ENCODE measurements at regions not wholly inside any gene's neighbourhood (a gene's known extent, or its start where the extent isn't known, plus 50 kb on each side); places are given as distances from the start of the nearest gene placed in this dataset.
"Not testable (repeated sequence)": the region's sequence is repeated elsewhere in the genome, so short reads cannot be mapped to it uniquely, and the experiment has no call there.

DNA sequence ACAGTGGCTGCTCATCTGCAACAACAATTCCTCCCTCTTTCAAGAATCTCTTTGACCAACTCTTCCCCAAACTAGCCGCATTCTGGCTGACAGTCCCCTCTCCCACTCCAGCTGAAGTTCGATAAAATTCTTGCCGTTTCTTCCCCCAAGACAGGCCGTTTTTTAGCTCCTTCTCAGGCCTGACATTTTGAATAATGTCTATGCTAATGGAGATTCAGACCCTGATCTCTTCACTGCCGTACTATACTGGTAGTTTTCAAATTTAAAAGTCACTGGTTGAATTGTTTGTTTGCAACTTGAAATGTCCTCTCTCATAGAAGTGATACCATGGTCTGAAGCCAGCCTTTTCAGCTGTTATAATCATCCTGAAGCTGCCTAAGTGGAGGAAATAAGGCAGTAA is 65.9 kb upstream of the AMN1 start:
- H3K27me3 ChIP-seq, result peaks cover under 1% of the 10 kb centered on the region
- WGBS, 2 donors (ENCODE audit: low coverage in 1 of 2), result 21% methylated on average over 5 of the region's 5 CpGs
- H3K4me3 ChIP-seq, result no peak overlapping the region
- no peaks in the 10 kb centered on the region for H3K9me3 ChIP-seq
- H3K36me3 ChIP-seq, result no peaks in the 10 kb centered on the region
- H3K27ac ChIP-seq, result no peak overlapping the region
- H3K4me1 ChIP-seq, result no peaks in the 10 kb centered on the region
- no peak for ATAC-seq
- no peak for TF ChIP-seq POLR2A (IDR thresholded peaks at IDR 0.05)
- no peak for TF ChIP-seq EP300 (IDR thresholded peaks at IDR 0.05)
- TF ChIP-seq, protein P1, sequence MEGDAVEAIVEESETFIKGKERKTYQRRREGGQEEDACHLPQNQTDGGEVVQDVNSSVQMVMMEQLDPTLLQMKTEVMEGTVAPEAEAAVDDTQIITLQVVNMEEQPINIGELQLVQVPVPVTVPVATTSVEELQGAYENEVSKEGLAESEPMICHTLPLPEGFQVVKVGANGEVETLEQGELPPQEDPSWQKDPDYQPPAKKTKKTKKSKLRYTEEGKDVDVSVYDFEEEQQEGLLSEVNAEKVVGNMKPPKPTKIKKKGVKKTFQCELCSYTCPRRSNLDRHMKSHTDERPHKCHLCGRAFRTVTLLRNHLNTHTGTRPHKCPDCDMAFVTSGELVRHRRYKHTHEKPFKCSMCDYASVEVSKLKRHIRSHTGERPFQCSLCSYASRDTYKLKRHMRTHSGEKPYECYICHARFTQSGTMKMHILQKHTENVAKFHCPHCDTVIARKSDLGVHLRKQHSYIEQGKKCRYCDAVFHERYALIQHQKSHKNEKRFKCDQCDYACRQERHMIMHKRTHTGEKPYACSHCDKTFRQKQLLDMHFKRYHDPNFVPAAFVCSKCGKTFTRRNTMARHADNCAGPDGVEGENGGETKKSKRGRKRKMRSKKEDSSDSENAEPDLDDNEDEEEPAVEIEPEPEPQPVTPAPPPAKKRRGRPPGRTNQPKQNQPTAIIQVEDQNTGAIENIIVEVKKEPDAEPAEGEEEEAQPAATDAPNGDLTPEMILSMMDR (IDR thresholded peaks at IDR 0.05), result no peak
- TF ChIP-seq POLR2AphosphoS5 (IDR thresholded peaks at IDR 0.05), result no peak

DNA sequence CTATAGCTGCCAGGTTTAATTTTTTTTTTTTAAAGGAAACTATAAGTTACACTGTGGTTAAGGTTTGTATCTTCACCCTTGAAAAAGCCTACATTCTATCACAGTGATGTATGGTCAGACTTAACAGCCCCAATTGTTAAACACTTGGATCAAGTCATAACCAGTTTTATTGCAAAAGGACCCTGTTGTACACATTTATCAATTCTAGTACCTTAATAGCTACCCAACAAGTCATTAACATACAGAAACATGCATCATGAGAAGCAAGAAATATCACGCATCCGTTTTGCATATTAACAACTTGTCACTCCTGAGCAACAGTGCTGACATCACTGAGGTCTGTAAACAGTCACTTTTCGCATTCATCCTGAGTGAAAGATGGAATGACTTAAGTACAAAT is 62.4 kb upstream of the AMN1 start:
- ATAC-seq, H3K4me1 ChIP-seq: not testable (repeated sequence)

DNA sequence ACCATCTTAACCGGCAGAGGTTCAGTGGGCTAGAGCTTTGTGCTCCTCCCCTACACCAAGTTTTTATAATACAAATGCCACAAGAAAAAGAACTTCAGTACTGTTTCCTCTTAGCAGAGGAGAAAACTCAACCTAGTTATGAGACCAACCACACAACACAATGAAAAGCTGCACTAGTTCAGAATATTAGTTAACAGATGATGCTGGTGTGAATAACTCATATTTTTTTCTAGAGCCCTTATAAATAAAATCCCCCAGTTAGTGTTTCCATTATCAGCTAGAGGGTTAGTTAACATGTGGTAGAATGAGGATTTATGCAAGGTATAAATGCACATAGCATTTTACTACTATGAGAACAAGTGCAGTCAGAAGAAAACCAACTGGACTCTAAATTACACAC is 61.9 kb upstream of the AMN1 start:
- no peak for ATAC-seq
- no peak overlapping the region for H3K27ac ChIP-seq
- no peaks in the 10 kb centered on the region for H3K4me1 ChIP-seq
- H3K27me3 ChIP-seq, result peaks cover 6% of the 10 kb centered on the region
- WGBS, 2 donors (ENCODE audit: low coverage in 1 of 2), result 0% methylated on average over 1 of the region's 1 CpG
- H3K36me3 ChIP-seq, result no peaks in the 10 kb centered on the region
- TF ChIP-seq, protein P1 (IDR thresholded peaks at IDR 0.05), result no peak
- TF ChIP-seq POLR2AphosphoS5 (IDR thresholded peaks at IDR 0.05) (no peak), EP300 (IDR thresholded peaks at IDR 0.05) (no peak), POLR2A (IDR thresholded peaks at IDR 0.05) (no peak)
- no peak overlapping the region for H3K4me3 ChIP-seq
- no peaks in the 10 kb centered on the region for H3K9me3 ChIP-seq

More for the DNA sequence above, 62.4 kb upstream of the AMN1 start:
- not testable (repeated sequence) for H3K9me3 ChIP-seq, H3K36me3 ChIP-seq, H3K27ac ChIP-seq, H3K4me3 ChIP-seq, H3K27me3 ChIP-seq
- 92 to 95% methylated on average over 3 of the region's 3 CpGs for WGBS, 2 donors (ENCODE audit: low coverage in 1 of 2)

DNA sequence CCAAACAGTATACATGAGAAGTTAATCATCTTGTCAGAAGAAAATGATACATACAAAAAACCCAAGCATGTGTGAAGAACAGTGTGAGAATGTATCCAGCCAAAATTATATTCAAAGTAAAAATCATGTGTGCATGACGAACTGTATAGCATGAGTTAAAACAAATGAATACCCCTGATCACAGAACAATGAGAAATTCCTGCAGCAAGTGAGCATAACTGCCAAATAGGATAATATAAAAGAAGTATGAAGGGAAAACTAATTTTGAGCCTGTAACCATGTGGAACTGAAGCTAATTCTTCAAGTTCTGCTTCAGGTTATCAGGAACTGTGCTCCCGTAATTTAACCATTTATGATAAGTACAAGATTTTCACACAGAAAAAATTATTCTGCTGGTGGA is 56.5 kb upstream of the AMN1 start:
- Histone ChIP-seq H3K9me3 (no peaks in the 10 kb centered on the region), H3K4me1 (no peaks in the 10 kb centered on the region), H3K27me3 (peaks cover 6% of the 10 kb centered on the region), H3K4me3 (no peak overlapping the region), H3K27ac (no peak overlapping the region), H3K36me3 (no peaks in the 10 kb centered on the region)
- ATAC-seq, result no peak
- WGBS, 2 donors (ENCODE audit: low coverage in 1 of 2), result 41 to 44% methylated on average over 2 of the region's 2 CpGs
- TF ChIP-seq, protein P1 (IDR thresholded peaks at IDR 0.05), result no peak
- TF ChIP-seq EP300 (IDR thresholded peaks at IDR 0.05) (no peak), POLR2A (IDR thresholded peaks at IDR 0.05) (no peak), POLR2AphosphoS5 (IDR thresholded peaks at IDR 0.05) (no peak)

DNA sequence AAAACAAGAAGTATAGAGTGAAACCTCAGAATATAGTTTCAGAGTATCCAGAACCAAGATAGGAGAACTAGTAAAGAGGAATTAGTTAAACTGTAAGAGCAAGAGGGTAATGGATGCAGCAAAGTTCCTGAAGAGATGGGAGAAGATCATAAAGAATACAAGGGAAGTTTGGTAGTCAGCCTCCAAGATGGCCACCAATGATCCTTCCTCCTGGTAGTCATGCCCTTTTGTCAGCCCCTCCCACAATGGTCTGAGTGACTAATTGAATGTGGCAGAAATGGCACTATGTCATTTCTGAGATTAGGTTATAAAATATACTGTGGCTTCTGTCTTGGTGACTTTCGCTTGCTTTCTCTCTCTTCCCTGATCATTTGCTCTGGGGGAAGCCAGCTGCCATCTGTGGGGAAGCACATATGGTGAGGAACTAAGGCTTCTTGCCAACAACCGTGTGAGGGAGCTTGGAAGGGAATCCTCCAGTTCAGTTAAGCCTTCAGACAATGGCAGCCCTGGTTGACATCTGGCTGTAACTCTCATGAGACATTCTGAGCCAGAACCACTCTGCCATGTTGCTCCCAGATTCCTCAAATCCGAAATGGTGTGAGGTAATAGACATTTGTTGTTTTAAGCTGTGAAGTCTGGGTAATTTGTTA is 55.3 kb upstream of the AMN1 start:
- H3K27me3 ChIP-seq, result no peaks in the 10 kb centered on the region
- no peaks in the 10 kb centered on the region for H3K36me3 ChIP-seq
- no peak overlapping the region for H3K27ac ChIP-seq
- no peak for ATAC-seq
- WGBS, 2 donors (ENCODE audit: low coverage in 1 of 2), result 27 to 47% methylated on average over 3 of the region's 3 CpGs
- H3K4me1 ChIP-seq, result no peaks in the 10 kb centered on the region
- H3K9me3 ChIP-seq, result no peaks in the 10 kb centered on the region
- TF ChIP-seq POLR2AphosphoS5 (IDR thresholded peaks at IDR 0.05) (no peak), EP300 (IDR thresholded peaks at IDR 0.05) (no peak), POLR2A (IDR thresholded peaks at IDR 0.05) (no peak)
- TF ChIP-seq, protein P1 (IDR thresholded peaks at IDR 0.05), result no peak
- H3K4me3 ChIP-seq, result no peak overlapping the region
